GM20431 (cell line): ENCODE measurements at regions not wholly inside any gene's neighbourhood (a gene's known extent, or its start where the extent isn't known, plus 50 kb on each side); places are given as distances from the start of the nearest gene placed in this dataset.

Source experiments
- in situ Hi-C: fragments of 300-500 bp; cut with MseI, MboI; formaldehyde crosslinking; loops from one replicate; pipeline ENCODE4 v1.15.0; 2020; ENCODE audit warnings: low sequenced_read_pairs; ENCODE audit not compliant: unreplicated experiment

GRCh38 chr16:5870886-5871691 lies 773.5 kb upstream of the EEF2KMT start:
- in situ Hi-C loops: no loop called here

DNA sequence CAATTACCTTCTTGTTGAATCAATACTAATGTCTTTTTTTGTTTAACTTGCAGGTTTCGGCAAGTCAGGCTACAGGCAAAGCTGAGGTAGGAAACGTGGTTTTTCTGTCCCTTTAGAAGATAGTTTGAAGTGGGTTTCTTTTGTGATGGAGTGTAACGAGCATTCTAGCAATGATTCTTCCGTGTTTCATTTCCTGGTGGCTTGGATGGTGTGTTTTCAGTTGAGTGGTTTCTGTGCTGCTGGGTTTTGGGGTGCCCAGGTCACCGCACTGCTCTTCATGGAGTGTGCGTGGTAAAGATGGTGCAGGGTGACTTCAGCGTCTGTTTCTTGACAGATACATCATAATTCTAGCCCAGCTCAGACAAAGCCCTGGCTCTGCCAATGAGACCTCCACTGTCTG lies 769.7 kb upstream of the EEF2KMT start:
- in situ Hi-C loops: no loop called here

DNA sequence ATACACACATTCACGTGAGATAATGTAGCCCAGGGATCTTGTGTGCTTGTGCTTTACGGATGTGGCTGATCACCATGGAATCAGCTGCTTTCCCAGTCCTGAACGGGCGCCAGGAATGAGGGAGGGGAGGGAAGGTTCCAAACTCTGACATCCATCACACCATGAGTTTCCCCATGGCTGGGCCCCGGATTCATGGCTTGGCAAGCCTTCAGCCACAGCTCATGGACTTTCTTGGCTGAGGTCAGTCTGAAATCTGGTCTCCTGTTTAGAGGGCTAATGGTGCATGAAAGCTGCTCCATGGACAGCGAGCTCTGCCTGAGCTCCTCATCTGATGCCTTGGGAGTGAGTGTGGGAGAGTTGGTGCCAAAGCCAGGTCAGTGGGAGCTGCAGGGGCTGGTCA lies 767.6 kb upstream of the EEF2KMT start:
- in situ Hi-C loops: no loop called here

DNA sequence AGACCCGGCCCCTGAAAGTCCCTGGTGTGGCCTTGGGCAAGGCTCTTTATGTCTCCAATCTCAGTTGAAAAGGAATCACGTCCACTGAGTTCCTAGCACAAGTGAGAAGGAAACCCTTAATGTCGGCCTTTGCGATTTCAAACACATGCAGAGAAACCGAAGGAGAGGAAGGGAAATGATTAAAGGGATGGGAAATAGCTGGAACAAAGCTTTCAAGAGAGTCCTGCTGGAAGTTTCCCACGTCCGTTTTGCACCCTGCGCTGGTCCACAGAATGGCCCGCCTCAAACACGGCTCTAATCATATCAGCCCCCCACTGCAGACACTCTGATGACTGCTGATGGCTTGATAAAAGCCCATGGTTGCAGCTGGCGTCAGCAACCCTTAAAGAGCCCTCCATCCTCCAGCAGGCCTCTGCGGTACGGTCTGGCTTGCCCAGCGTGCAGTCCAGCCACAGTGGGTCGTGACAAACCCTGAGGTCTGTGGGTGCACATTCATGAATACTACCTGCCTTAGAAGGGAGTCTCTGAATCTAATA lies 765.5 kb upstream of the EEF2KMT start:
- in situ Hi-C loops: no loop called here

DNA sequence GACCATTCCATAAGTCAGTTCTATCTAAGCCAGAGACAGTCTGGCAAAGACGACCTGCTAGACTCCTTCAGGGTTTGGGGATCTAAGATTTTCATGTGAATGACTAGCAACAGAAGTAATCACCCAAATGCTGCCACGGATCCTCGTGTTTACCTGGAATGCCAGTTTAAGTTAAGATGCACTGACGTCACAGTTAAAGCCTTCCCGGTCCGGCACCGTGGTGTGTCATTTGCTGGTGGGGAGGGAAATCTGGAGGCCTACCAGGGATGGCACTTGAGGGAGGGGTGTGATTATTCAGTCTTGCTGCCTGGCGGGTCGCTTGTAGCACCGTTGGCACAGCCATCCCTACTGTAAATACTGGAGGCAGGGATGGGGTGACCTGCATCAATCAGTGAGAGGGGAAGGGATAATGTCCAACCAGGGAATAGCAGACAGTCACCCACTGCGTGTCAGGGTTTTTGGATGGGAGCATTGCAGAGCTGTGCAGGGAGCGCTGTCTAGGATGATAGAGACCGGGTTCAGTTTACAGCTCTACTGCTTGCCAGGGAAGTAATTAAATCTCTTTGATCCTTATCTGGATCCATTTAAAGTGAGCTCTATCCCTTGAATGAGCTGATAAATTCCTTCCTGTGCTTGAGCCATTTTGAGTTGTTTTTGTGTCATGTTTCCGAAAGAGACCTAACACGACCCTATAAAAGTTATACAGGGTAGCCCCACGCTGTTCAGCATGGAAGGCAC lies 764.7 kb upstream of the EEF2KMT start:
- in situ Hi-C loops: no loop called here

DNA sequence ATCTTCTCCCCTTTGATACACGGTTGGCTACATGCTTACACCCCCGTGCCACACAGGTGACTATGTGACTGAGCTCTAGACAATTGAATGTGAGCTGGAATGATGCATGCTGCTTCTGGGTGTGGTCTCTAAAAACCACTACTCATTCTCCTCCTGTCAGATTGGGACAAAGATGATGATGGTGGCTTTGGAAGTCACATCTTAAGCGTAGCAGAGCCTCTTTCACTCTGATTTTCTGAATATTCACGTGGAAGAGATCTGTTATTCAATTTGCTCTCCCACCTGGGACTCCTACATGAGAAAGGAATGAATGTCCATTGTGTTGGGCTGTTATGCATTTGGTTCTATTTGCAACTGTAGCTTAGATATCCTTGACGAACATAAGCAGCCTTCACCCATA lies 763.6 kb upstream of the EEF2KMT start:
- in situ Hi-C loops: no loop called here

GRCh38 chr16:5858180-5858579 lies 760.6 kb upstream of the EEF2KMT start:
- in situ Hi-C loops: no loop called here

DNA sequence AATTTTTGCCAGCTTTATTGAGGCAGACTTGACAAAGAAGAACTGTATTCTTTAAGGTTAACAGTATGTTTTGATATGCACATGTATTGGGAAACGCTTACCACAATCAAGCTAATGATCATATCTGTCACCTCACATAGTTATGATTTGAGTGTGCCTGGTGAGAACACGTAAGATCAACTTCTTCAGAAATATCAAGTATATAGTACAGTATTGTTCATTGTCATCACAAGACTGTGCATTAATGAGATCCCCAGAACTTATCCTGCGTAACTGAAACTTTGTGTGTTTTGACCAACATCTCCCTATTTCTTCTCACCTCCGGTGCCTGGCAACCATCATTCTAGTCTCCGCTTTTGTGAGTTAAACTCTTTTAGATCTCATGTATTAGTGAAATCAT lies 756.4 kb upstream of the EEF2KMT start:
- in situ Hi-C loops: no loop called here

- in situ Hi-C loops: no loop called here
Observed at GRCh38 chr16:5852151-5852550, 754.6 kb upstream of the EEF2KMT start.

GRCh38 chr16:5851393-5851982 lies 753.9 kb upstream of the EEF2KMT start:
- in situ Hi-C loops: no loop called here

GRCh38 chr16:5850632-5851392 lies 753.2 kb upstream of the EEF2KMT start:
- in situ Hi-C loops: no loop called here

DNA sequence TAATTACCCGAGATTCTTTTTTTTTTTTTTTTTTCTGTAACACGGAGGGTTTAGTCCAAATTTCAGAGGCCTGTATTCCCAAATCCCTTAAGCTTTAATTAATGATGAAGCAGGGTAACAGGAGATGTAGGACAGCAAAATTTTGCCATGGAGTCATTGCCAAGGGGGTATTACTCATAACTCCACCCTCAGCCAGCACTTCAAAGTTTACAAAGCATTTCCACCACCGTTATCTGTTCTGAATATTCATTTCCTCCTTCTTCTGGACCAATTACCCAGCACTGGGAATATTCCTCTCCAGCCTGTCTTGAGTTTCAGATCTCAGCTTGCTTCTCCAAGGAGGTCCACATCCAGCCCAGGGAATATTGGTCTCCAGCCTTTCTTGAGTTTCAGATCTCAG lies 747.5 kb upstream of the EEF2KMT start:
- in situ Hi-C loops: no loop called here

DNA sequence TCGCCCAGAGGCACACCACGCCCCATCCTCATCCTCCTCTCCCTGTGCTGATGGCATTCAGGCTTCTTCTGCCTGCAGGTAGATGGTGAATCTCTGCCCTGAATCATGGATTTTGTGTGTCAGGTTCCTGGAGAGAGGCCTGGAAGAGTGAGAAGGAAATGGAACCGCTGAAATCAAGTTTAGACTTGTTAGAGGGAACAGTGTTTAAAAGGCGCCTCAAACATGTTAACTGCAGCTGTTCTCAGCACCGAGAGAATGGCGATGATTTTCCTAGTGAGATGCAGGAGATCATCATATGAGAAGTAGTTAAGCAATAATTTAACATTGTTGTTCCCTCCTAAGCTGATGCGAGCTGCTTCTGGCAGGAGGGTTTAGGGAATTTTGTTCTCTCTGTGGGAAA lies 744.4 kb upstream of the EEF2KMT start:
- in situ Hi-C loops: no loop called here

DNA sequence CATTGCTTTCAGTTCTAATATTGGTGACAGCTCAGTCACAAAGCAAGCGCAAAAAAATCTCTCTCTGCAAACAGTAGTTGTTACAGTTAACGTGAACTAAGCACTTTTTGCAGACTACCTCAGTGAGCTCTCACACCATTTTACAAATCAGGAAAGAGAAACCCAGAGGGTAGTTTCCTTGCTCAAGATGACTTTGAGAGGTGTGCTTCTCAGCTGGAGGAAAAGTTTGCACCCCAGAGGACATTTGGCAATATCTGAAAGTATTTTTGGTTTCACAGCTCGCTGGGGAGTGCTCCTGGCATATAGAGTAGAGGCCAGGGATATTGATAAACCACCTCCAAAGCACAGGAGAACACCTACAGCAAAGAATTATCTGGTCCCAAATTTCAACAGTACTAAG lies 741.1 kb upstream of the EEF2KMT start:
- in situ Hi-C loops: no loop called here

DNA sequence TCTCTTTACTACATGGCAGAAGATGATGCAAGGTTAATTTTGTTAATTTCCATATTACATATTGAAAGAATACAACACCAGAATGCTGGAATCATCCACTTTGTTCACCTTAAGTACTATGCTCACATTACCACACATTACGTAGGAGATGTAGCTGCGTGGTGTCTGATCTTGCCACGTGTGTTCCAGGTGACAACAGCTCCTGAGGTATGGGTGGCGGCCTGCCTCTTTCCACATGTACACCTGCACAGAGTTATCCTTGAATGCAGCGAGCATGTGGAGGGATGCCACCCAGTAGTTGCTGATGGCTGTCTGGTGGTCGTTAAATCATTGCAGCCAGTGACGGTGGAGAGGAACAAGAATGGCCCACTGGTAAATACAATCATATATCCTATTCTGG lies 740.5 kb upstream of the EEF2KMT start:
- in situ Hi-C loops: no loop called here

- in situ Hi-C loops: no loop called here
Observed at GRCh38 chr16:5837007-5837670, 739.5 kb upstream of the EEF2KMT start.

DNA sequence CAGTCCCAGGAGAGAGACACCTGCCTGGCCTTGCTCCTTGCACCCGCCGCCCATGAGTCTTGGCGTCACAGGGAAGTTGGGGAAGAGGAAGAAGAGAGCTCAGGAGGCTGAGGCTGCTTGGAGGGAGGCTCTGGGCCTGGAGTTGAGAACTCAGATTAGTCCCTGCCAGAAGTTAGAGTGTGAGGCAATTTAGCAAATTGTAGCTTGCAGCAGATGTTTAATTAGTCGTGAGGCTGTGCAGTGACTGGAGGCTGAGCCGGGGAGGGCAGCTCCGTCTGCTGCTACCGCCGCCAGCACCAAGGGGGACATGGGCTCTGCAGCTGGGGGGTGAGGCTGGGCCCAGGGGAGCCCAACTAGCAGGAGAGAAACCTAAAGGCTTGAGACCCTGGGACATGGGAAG lies 738.3 kb upstream of the EEF2KMT start:
- in situ Hi-C loops: no loop called here

DNA sequence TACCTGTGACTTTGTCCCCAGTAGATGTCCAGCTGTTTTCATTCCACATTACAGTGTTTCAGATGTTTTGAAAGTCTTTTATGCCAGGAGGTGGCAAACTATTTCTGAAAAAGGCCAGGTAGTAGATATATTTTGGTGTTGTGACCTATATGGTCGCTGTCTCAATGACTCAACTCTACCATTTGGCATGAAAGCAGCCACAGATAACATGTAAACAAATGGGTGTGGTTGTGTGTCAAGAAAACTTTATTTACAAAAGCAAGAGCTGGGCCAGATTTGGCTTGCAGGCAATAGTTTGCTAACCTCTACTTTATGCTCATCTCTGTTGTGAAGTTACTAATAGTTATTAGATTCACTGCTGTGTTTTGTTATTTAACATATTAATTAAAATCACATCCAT lies 728.7 kb upstream of the EEF2KMT start:
- in situ Hi-C loops: no loop called here

GRCh38 chr16:5820472-5820871 lies 722.9 kb upstream of the EEF2KMT start:
- in situ Hi-C loops: no loop called here
